ENCODE measurements at regions not wholly inside any gene's neighbourhood (a gene's known extent, or its start where the extent isn't known, plus 50 kb on each side); places are given as distances from the start of the nearest gene placed in this dataset.
A peak's percentile ranks its signal among the peaks of the same experiment; 100 is the strongest.

DNA sequence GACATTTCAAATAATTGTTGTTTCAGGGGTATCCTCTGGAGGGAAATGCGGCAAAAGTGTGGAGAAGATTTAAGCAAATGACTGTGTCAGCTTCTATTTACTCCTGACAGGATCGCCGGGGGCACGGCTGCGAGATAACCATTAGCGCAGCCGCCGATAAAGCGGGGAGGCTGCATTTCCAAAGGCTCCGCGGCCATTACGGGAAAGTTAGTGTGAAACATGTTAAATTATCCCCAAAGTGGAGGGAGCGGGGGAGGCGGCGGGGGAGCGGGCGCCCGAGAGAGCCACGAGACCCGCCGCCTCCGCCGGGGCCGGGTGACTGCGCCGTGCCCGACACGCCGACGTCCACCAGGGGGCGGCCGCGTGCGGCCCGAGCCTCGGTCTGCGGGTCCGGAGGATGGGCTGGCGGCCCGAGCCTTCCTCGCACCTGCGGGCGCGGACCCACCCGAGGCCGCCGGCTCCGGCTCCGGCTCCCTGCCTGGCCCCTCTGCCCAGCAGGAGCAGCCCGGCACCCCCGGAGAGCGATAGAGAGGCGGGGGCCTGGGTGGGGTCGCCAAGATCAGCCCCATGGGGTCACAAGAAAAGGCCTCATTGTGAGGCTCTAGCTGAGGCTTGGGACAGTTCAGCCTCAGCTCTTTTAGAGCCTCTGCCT, 74.4 kb upstream of the PAX2 start:
- TF ChIP-seq, protein P1, sequence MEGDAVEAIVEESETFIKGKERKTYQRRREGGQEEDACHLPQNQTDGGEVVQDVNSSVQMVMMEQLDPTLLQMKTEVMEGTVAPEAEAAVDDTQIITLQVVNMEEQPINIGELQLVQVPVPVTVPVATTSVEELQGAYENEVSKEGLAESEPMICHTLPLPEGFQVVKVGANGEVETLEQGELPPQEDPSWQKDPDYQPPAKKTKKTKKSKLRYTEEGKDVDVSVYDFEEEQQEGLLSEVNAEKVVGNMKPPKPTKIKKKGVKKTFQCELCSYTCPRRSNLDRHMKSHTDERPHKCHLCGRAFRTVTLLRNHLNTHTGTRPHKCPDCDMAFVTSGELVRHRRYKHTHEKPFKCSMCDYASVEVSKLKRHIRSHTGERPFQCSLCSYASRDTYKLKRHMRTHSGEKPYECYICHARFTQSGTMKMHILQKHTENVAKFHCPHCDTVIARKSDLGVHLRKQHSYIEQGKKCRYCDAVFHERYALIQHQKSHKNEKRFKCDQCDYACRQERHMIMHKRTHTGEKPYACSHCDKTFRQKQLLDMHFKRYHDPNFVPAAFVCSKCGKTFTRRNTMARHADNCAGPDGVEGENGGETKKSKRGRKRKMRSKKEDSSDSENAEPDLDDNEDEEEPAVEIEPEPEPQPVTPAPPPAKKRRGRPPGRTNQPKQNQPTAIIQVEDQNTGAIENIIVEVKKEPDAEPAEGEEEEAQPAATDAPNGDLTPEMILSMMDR (IDR thresholded peaks at IDR 0.05) = peak; percentile 28 to 68 (median 57)
- no peak for TF ChIP-seq POLR2A (IDR thresholded peaks at IDR 0.05)
